Mesodermal cell (in vitro differentiated cells): ENCODE measurements at regions not wholly inside any gene's neighbourhood (a gene's known extent, or its start where the extent isn't known, plus 50 kb on each side); places are given as distances from the start of the nearest gene placed in this dataset.

Source experiments
- H3K27ac ChIP-seq: 2 replicates; pipeline ENCODE4 v1.7.0; 2013; ENCODE audit warnings: mild to moderate bottlenecking, low read depth, low read length, moderate library complexity; ENCODE audit not compliant: severe bottlenecking
- H3K36me3 ChIP-seq: 2 replicates; pipeline ENCODE4 v1.7.1; 2013; ENCODE audit warnings: mild to moderate bottlenecking, low read length, moderate library complexity; ENCODE audit not compliant: control insufficient read depth, insufficient read depth
- H3K4me1 ChIP-seq: one replicate; pipeline ENCODE4 v1.7.1; 2013; ENCODE audit warnings: mild to moderate bottlenecking, low read length; ENCODE audit not compliant: insufficient read depth, control insufficient read depth, poor library complexity, severe bottlenecking
- H3K4me3 ChIP-seq: 2 replicates; pipeline ENCODE4 v1.7.0; 2013; ENCODE audit warnings: low read length, control low read depth, mild to moderate bottlenecking; ENCODE audit not compliant: insufficient read depth, poor library complexity, severe bottlenecking; ENCODE audit errors: extremely low read depth
- H3K9me3 ChIP-seq: 2 replicates; pipeline ENCODE4 v1.7.1; 2013; ENCODE audit warnings: mild to moderate bottlenecking, low read length, moderate library complexity; ENCODE audit not compliant: control insufficient read depth
- WGBS, 2 experiments: methylation state at CpG; one replicate each; pipeline ENCODE4 v1.1.5; 2013; ENCODE audit warnings: missing lambda C conversion rate in 2 of 2; ENCODE audit not compliant: insufficient coverage in 2 of 2; 5-methylcytosine and 5-hydroxymethylcytosine counted together

DNA sequence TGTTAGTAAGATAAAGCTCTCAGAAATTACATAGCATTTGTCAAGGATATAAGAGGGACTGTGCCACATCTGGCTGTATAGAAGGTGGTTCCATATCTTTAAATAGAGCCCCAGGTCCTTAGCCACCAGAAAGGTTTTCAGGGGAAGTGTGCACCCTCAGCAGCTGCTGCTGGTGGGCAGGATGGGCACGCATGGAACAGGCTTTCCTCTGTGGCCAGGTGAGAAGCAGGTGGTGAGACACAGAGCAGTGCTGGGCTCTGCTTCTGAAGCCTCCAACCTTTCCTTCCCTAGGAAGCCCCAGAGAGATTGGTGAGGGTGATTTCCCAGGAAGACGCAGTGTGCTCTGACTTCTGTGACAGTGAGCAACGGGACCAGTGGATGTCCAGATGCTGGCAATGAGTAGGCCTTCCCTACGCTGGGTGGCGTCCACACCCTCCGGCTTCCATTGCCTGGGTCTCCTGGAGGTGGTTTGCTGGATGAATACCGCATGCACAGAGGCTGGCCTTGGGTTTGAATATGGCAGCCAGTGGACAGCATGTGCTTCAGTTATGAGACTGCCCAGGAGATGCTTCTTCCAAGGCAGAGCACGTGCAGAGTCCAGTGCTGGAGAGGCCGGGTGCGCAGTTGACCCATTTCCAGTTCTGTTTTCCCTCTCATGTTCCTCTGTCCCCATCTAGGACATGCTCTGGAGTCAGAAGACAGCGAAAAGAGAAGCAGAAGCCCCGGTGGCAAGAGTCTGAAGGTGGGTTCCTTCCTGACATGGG is 52.7 kb upstream of the POLG start:
- Histone ChIP-seq H3K4me3 (no peak overlapping the region), H3K4me1 (no peaks in the 10 kb centered on the region), H3K36me3 (no peaks in the 10 kb centered on the region), H3K27ac (no peak overlapping the region), H3K9me3 (no peaks in the 10 kb centered on the region)
- WGBS, 2 experiments, result 92 to 95% methylated on average over 9 to 11 of the region's 12 CpGs

GRCh38 chr15:89385596-89386331 is 51.1 kb upstream of the POLG start:
- Histone ChIP-seq H3K36me3 (no peaks in the 10 kb centered on the region), H3K4me1 (no peaks in the 10 kb centered on the region), H3K9me3 (no peaks in the 10 kb centered on the region), H3K4me3 (no peak overlapping the region), H3K27ac (no peak overlapping the region)
- 89 to 94% methylated on average over 6 to 8 of the region's 10 CpGs for WGBS, 2 experiments
